SU-DHL-6 (cell line): ENCODE measurements at regions not wholly inside any gene's neighbourhood (a gene's known extent, or its start where the extent isn't known, plus 50 kb on each side); places are given as distances from the start of the nearest gene placed in this dataset.

Experiments used
- H2AFZ ChIP-seq: fragments of 200-600 bp; sonication (generic); 2 replicates; pipeline ENCODE4 v1.6.1; 2014; ENCODE audit warnings: low read depth, mild to moderate bottlenecking, moderate library complexity, mixed read lengths, antibody characterized with exemption, low read length; ENCODE audit not compliant: severe bottlenecking
- H3F3A ChIP-seq: fragments of 200-600 bp; shearing (Covaris generic); 2 replicates; pipeline ENCODE4 v1.6.0; 2016; ENCODE audit warnings: antibody characterized with exemption, mild to moderate bottlenecking; ENCODE audit not compliant: insufficient read depth
- H3K27ac ChIP-seq: fragments of 200-600 bp; sonication (generic); 2 replicates; pipeline ENCODE4 v1.5.1; 2016; ENCODE audit warnings: low read depth, mild to moderate bottlenecking, low read length, moderate library complexity, mixed read lengths
- H3K27me3 ChIP-seq: fragments of 200-600 bp; sonication (generic), shearing (Covaris generic); 2 replicates; pipeline ENCODE4 v1.6.0; 2014; ENCODE audit warnings: mild to moderate bottlenecking, low read length
- H3K36me3 ChIP-seq: fragments of 200-600 bp; sonication (generic); 2 replicates; pipeline ENCODE4 v1.6.1; 2014; ENCODE audit warnings: mild to moderate bottlenecking, low read length, mixed read lengths
- H3K4me2 ChIP-seq: fragments of 300-600, 200-600 bp; shearing (Covaris generic), sonication (generic); 2 replicates; pipeline ENCODE4 v1.6.0; 2014; ENCODE audit warnings: low read length, low read depth, mild to moderate bottlenecking; ENCODE audit not compliant: poor library complexity, severe bottlenecking
- H3K4me3 ChIP-seq: fragments of 200-600 bp; sonication (generic); 2 replicates; pipeline ENCODE4 v1.5.1; 2014; ENCODE audit warnings: antibody characterized with exemption, low read length, mild to moderate bottlenecking, mixed read lengths; ENCODE audit not compliant: insufficient read depth, poor library complexity, severe bottlenecking
- H3K79me2 ChIP-seq: fragments of 200-600 bp; sonication (generic); 2 replicates; pipeline ENCODE4 v1.6.1; 2014; ENCODE audit warnings: mild to moderate bottlenecking, low read length, moderate library complexity; ENCODE audit not compliant: insufficient read depth
- H3K9ac ChIP-seq: fragments of 200-600 bp; sonication (generic); 2 replicates; pipeline ENCODE4 v1.7.0; 2014; ENCODE audit warnings: mild to moderate bottlenecking, low read length
- H3K9me2 ChIP-seq: fragments of 200-600 bp; sonication (generic); replicated peaks from 2 replicates; pipeline ENCODE4 v1.6.1; 2014; ENCODE audit warnings: low read length; ENCODE audit not compliant: insufficient read depth
- H3K9me3 ChIP-seq: fragments of 200-600 bp; sonication (generic); 2 replicates; pipeline ENCODE4 v1.6.1; 2014; ENCODE audit warnings: low read length, mixed read lengths; ENCODE audit not compliant: insufficient read depth
- H4K20me1 ChIP-seq: fragments of 200-600 bp; sonication (generic); 2 replicates; pipeline ENCODE4 v1.6.1; 2014; ENCODE audit warnings: low read depth, mild to moderate bottlenecking, antibody characterized with exemption, low read length, moderate library complexity, mixed read lengths
- EZH2phosphoT487 ChIP-seq: fragments of 200-600 bp; sonication (generic), shearing (Covaris generic); conservative IDR thresholded peaks from 2 replicates; pipeline ENCODE4 v1.6.1; 2018; ENCODE audit warnings: mild to moderate bottlenecking, antibody characterized with exemption, low read length, moderate library complexity, mixed read lengths
- TF ChIP-seq, protein P1 (sequence below): fragments of 200-600 bp; sonication (generic); IDR thresholded peaks from one replicate; pipeline ENCODE4 v1.5.1; 2017; ENCODE audit warnings: antibody characterized with exemption, mild to moderate bottlenecking, low read length, moderate library complexity; ENCODE audit not compliant: insufficient read depth, poor library complexity, severe bottlenecking

DNA sequence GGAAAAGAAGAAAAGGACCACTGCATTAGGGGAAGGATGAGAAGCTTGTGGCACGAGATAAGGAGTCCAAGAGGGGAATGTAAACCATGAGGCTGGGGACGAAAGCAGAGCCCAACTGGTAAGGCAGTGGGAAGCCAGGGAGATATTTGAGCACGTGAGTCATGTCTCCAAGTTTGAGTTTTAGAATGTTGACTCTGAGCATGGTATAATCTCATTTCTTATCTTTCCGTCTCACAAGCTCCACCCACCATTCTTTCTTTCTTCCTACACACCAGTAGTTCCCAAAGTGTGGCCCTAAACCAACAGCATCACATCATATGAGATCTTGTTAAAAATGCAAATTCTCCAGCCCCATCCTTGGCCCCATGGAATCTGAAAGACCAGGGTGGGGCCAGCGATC, 145.3 kb downstream of the PLPP3 start:
- Histone ChIP-seq H3K9me3 (no peaks in the 10 kb centered on the region), H3K9ac (no peak overlapping the region), H3F3A (no peaks in the 10 kb centered on the region), H4K20me1 (no peaks in the 10 kb centered on the region), H3K4me2 (no peak overlapping the region), H3K36me3 (no peaks in the 10 kb centered on the region), H3K79me2 (no peaks in the 10 kb centered on the region), H3K27ac (no peak overlapping the region), H3K4me3 (no peak overlapping the region), H3K27me3 (no peaks in the 10 kb centered on the region), H2AFZ (no peak overlapping the region), H3K9me2 (no peaks in the 10 kb centered on the region)
- TF ChIP-seq, protein P1, sequence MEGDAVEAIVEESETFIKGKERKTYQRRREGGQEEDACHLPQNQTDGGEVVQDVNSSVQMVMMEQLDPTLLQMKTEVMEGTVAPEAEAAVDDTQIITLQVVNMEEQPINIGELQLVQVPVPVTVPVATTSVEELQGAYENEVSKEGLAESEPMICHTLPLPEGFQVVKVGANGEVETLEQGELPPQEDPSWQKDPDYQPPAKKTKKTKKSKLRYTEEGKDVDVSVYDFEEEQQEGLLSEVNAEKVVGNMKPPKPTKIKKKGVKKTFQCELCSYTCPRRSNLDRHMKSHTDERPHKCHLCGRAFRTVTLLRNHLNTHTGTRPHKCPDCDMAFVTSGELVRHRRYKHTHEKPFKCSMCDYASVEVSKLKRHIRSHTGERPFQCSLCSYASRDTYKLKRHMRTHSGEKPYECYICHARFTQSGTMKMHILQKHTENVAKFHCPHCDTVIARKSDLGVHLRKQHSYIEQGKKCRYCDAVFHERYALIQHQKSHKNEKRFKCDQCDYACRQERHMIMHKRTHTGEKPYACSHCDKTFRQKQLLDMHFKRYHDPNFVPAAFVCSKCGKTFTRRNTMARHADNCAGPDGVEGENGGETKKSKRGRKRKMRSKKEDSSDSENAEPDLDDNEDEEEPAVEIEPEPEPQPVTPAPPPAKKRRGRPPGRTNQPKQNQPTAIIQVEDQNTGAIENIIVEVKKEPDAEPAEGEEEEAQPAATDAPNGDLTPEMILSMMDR, result no peak
- no peak for TF ChIP-seq EZH2phosphoT487

DNA sequence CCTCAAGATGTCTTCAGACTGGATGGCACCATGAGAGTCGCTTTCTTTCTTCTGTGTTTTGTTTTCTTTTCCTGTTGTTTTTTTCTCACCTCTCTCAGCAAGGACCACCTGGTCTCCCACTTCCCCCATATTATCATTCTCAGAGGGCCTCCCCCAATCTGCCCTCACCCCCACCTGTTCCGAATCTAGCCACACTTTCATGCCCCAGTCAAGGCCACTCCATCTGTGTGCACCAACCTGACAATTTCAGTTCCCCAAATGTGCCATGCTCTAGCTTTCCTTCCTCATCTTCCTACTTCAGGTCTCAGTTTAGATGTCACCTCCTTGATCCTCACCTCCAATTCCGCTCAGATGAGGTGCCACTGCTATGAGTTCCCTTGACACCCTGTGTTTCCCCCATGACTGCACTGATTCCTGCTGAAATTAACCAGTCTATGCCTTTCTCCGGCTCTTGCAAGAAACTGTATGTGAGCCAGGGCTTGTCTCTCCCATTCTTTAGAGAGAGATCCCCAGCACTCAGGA, 146.2 kb downstream of the PLPP3 start:
- H3K4me2 ChIP-seq, result no peak overlapping the region
- no peaks in the 10 kb centered on the region for H4K20me1 ChIP-seq
- no peak overlapping the region for H2AFZ ChIP-seq
- TF ChIP-seq, protein P1, result no peak
- no peak for TF ChIP-seq EZH2phosphoT487
- H3K79me2 ChIP-seq, result no peaks in the 10 kb centered on the region
- H3K36me3 ChIP-seq, result no peaks in the 10 kb centered on the region
- no peaks in the 10 kb centered on the region for H3F3A ChIP-seq
- no peak overlapping the region for H3K27ac ChIP-seq
- H3K9me3 ChIP-seq, result no peaks in the 10 kb centered on the region
- no peak overlapping the region for H3K9ac ChIP-seq
- no peaks in the 10 kb centered on the region for H3K27me3 ChIP-seq
- no peak overlapping the region for H3K4me3 ChIP-seq
- no peaks in the 10 kb centered on the region for H3K9me2 ChIP-seq

DNA sequence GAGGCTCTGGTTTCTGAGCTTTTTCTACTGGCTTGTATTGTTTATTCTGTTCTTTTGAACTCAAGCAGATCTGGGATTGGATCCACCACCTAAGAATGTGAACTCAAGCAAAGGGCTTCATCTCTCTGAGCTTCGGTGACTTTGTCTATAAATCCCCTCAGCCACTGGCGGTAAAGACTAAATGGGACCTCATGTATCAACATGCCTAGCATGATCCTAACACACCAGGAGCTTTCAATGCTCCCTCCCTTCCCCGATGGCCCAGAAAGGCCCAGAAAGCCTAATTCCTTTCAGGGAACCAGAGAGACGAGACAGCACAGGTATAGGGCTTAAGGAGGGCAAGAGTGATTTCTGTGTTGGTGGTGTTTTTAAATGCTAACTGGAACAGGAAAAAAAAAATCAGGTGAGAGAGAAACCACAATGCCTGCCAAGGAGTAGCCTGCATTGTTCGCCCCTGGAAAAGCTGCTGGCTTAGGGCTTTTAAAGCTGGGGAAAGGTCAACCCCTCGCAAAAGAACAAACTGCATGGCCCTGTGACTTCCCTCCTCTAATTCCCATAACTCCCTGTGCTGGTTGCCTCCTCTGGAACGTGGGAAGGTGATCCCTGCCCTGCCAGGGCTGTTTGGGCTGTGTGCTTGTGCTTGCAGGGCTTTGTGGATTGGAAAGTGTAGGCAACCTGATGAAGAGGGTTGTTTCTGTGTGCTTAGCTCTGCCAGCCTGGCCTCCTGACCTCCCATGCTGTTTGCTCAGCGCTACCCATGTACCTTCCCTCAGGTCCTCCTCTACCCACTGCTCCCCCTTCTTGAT, 147.0 kb downstream of the PLPP3 start:
- no peaks in the 10 kb centered on the region for H3K36me3 ChIP-seq
- TF ChIP-seq, protein P1, result no peak
- no peak for TF ChIP-seq EZH2phosphoT487

More for the DNA sequence above, 147.0 kb downstream of the PLPP3 start:
- Histone ChIP-seq H3K4me3 (no peak overlapping the region), H3K79me2 (no peaks in the 10 kb centered on the region), H3K4me2 (no peak overlapping the region), H4K20me1 (no peaks in the 10 kb centered on the region), H3K9ac (no peak overlapping the region), H3K9me2 (no peaks in the 10 kb centered on the region), H3K27ac (no peak overlapping the region), H3K9me3 (no peaks in the 10 kb centered on the region), H3F3A (no peaks in the 10 kb centered on the region), H3K27me3 (no peaks in the 10 kb centered on the region), H2AFZ (no peak overlapping the region)
